WERI-Rb-1 (cell line): ENCODE measurements at regions not wholly inside any gene's neighbourhood (a gene's known extent, or its start where the extent isn't known, plus 50 kb on each side); places are given as distances from the start of the nearest gene placed in this dataset.

Experiments used
- DNase-seq: peaks from one replicate; pipeline ENCODE4 v3.0.0-alpha.2; 2020
- H3K27ac ChIP-seq: fragments of 250-450 bp; sonication (Bioruptor Pico); 2 replicates; pipeline ENCODE4 v1.5.1; 2020; ENCODE audit warnings: mild to moderate bottlenecking, moderate library complexity
- H3K27me3 ChIP-seq: fragments of 250-450 bp; sonication (Bioruptor Pico); 2 replicates; pipeline ENCODE4 v1.5.1; 2021; ENCODE audit warnings: mild to moderate bottlenecking, low read depth, moderate library complexity; ENCODE audit not compliant: insufficient read depth, severe bottlenecking
- H3K36me3 ChIP-seq: fragments of 250-450 bp; sonication (Bioruptor Pico); 2 replicates; pipeline ENCODE4 v1.5.1; 2020; ENCODE audit warnings: mild to moderate bottlenecking, moderate library complexity
- H3K4me3 ChIP-seq: 2 replicates; pipeline ENCODE4 v1.5.1; 2011; ENCODE audit warnings: low read depth, mild to moderate bottlenecking, control low read depth, low read length
- H3K9me3 ChIP-seq: fragments of 250-450 bp; sonication (Bioruptor Pico); 2 replicates; pipeline ENCODE4 v1.5.1; 2021; ENCODE audit warnings: mild to moderate bottlenecking, moderate library complexity; ENCODE audit not compliant: severe bottlenecking
- CTCF ChIP-seq: IDR thresholded peaks from 2 replicates; pipeline ENCODE4 v1.5.1; 2011; ENCODE audit warnings: low read depth, mild to moderate bottlenecking, control low read depth, inconsistent platforms, low read length

GRCh38 chr6:141701732-141702131 lies 431.0 kb upstream of the GJE1 start:
- no peaks in the 10 kb centered on the region for H3K27me3 ChIP-seq
- no peaks in the 10 kb centered on the region for H3K36me3 ChIP-seq
- H3K4me3 ChIP-seq: no peak overlapping the region
- H3K9me3 ChIP-seq: no peaks in the 10 kb centered on the region
- no peak for TF ChIP-seq CTCF
- no peak for DNase-seq
- H3K27ac ChIP-seq: no peak overlapping the region

- H3K36me3 ChIP-seq: no peaks in the 10 kb centered on the region
- no peaks in the 10 kb centered on the region for H3K9me3 ChIP-seq
- TF ChIP-seq CTCF: no peak
- no peaks in the 10 kb centered on the region for H3K27me3 ChIP-seq
- no peak for DNase-seq
- no peak overlapping the region for H3K4me3 ChIP-seq
- no peak overlapping the region for H3K27ac ChIP-seq
These were observed 431.9 kb upstream of the GJE1 start for GRCh38 chr6:141700819-141701218.

- no peak overlapping the region for H3K4me3 ChIP-seq
- H3K36me3 ChIP-seq: no peaks in the 10 kb centered on the region
- no peak overlapping the region for H3K27ac ChIP-seq
- no peaks in the 10 kb centered on the region for H3K9me3 ChIP-seq
- no peak for DNase-seq
- no peak for TF ChIP-seq CTCF
- no peaks in the 10 kb centered on the region for H3K27me3 ChIP-seq
These were observed 443.8 kb upstream of the GJE1 start for GRCh38 chr6:141688916-141689315.

GRCh38 chr6:141685416-141685815 lies 447.3 kb upstream of the GJE1 start:
- no peak for TF ChIP-seq CTCF
- H3K36me3 ChIP-seq: no peaks in the 10 kb centered on the region
- H3K9me3 ChIP-seq: no peaks in the 10 kb centered on the region
- no peak overlapping the region for H3K27ac ChIP-seq
- H3K27me3 ChIP-seq: no peaks in the 10 kb centered on the region
- no peak overlapping the region for H3K4me3 ChIP-seq
- no peak for DNase-seq

GRCh38 chr6:141682391-141682790 lies 450.3 kb upstream of the GJE1 start:
- no peaks in the 10 kb centered on the region for H3K9me3 ChIP-seq
- no peak for TF ChIP-seq CTCF
- no peaks in the 10 kb centered on the region for H3K27me3 ChIP-seq
- no peak overlapping the region for H3K27ac ChIP-seq
- no peak for DNase-seq
- no peak overlapping the region for H3K4me3 ChIP-seq
- no peaks in the 10 kb centered on the region for H3K36me3 ChIP-seq

- Histone ChIP-seq H3K36me3 (no peaks in the 10 kb centered on the region), H3K9me3 (no peaks in the 10 kb centered on the region), H3K27ac (no peak overlapping the region), H3K4me3 (no peak overlapping the region), H3K27me3 (no peaks in the 10 kb centered on the region)
- no peak for DNase-seq
- 0 out of 2 replicates have a peak, but pooled peaks have one; percentile 16 for TF ChIP-seq CTCF
These were observed 455.0 kb upstream of the GJE1 start for GRCh38 chr6:141677598-141678211.
